GM12891 (cell line): ENCODE measurements at regions not wholly inside any gene's neighbourhood (a gene's known extent, or its start where the extent isn't known, plus 50 kb on each side); places are given as distances from the start of the nearest gene placed in this dataset.

Source experiments
- POLR2A ChIP-seq: IDR thresholded peaks from 2 replicates; pipeline ENCODE4 v1.6.1; 2011; ENCODE audit warnings: low read depth, low read length, control low read depth
- POLR2AphosphoS5 ChIP-seq: IDR thresholded peaks from 2 replicates; pipeline ENCODE4 v1.6.1; 2011; ENCODE audit warnings: low read depth, low read length, control low read depth
- TAF1 ChIP-seq: IDR thresholded peaks from 2 replicates; pipeline ENCODE4 v1.6.1; 2011; ENCODE audit warnings: low read depth, low read length, control low read depth

DNA sequence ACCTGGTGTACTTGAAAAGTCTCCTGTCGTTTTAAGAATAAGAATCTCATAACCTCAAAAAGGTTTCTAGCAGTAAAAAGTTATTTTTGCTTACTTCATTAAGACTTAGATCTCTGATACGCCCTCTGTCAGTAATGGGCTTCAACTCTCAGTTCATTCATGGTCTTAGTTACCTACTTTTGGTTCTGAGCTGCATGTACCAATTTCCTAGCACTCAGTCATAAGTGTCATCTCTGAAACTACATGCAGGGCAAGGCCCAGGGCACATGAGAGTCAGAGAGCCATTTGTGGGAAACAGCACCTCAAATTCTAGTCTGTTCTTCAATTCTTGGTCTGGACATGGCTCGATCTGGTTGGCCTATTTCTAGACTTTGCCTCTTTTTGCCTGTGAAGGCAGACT lies 838.4 kb downstream of the FAM181B start:
- no peak for TF ChIP-seq POLR2A
- no peak for TF ChIP-seq POLR2AphosphoS5
- TF ChIP-seq TAF1 = no peak
